ENCODE measurements at regions not wholly inside any gene's neighbourhood (a gene's known extent, or its start where the extent isn't known, plus 50 kb on each side); places are given as distances from the start of the nearest gene placed in this dataset.

- no peak overlapping the region for H3K4me3 Mint-ChIP-seq
- no peaks in the 10 kb centered on the region for H3K4me1 Mint-ChIP-seq
- H3K9me3 ChIP-seq (ENCODE audit: control insufficient read depth, insufficient read depth, low read length) = no peaks in the 10 kb centered on the region
- no peaks in the 10 kb centered on the region for H3K36me3 Mint-ChIP-seq
- TF ChIP-seq CTCF (IDR thresholded peaks at IDR 0.05) = no peak
- no peaks in the 10 kb centered on the region for H3K27me3 ChIP-seq (ENCODE audit: control insufficient read depth, insufficient read depth, low read length)
- WGBS (ENCODE audit: insufficient coverage) = 85% methylated on average over 12 of the region's 12 CpGs
- H3K9me3 Mint-ChIP-seq = no peaks in the 10 kb centered on the region
- H3K27me3 Mint-ChIP-seq (ENCODE audit: low read depth in 2 of 2) = peaks cover 6 to 10% of the 10 kb centered on the region in 2 donors
- H3K4me3 ChIP-seq (ENCODE audit: low read length) = no peak overlapping the region
- H3K4me1 ChIP-seq (ENCODE audit: control insufficient read depth, insufficient read depth, low read length) = no peaks in the 10 kb centered on the region
- ATAC-seq = no peak
- intact Hi-C loops (cut with micrococcal nuclease) = no loop called here
- no peak overlapping the region for H3K27ac Mint-ChIP-seq
- no peaks in the 10 kb centered on the region for H3K36me3 ChIP-seq (ENCODE audit: control insufficient read depth, insufficient read depth, low read length)
- DNase-seq = no peak
- H3K27ac ChIP-seq (ENCODE audit: low read length) = no peak overlapping the region
Observed at GRCh38 chr21:41593051-41593759, 85.2 kb upstream of the TMPRSS2 start.

GRCh38 chr21:41589620-41590175, 81.7 kb upstream of the TMPRSS2 start:
- Histone ChIP-seq H3K9me3 (ENCODE audit: control insufficient read depth, insufficient read depth, low read length) (no peaks in the 10 kb centered on the region), H3K4me1 (ENCODE audit: control insufficient read depth, insufficient read depth, low read length) (no peaks in the 10 kb centered on the region), H3K36me3 (ENCODE audit: control insufficient read depth, insufficient read depth, low read length) (no peaks in the 10 kb centered on the region), H3K27me3 (ENCODE audit: control insufficient read depth, insufficient read depth, low read length) (no peaks in the 10 kb centered on the region), H3K27ac (ENCODE audit: low read length) (no peak overlapping the region), H3K4me3 (ENCODE audit: low read length) (no peak overlapping the region)
- H3K27me3 Mint-ChIP-seq (ENCODE audit: low read depth in 2 of 2) = peaks cover 0 to 6% of the 10 kb centered on the region in 2 donors
- DNase-seq (no peak), ATAC-seq (no peak)
- intact Hi-C loops (cut with micrococcal nuclease) = no loop called here
- no peak overlapping the region for H3K4me3 Mint-ChIP-seq
- H3K4me1 Mint-ChIP-seq = no peaks in the 10 kb centered on the region
- no peak for TF ChIP-seq CTCF (IDR thresholded peaks at IDR 0.05)
- no peak overlapping the region for H3K27ac Mint-ChIP-seq
- 92% methylated on average over 10 of the region's 10 CpGs for WGBS (ENCODE audit: insufficient coverage)
- H3K36me3 Mint-ChIP-seq = no peaks in the 10 kb centered on the region
- H3K9me3 Mint-ChIP-seq = no peaks in the 10 kb centered on the region

- Mint-ChIP-seq H3K27ac (no peak overlapping the region), H3K4me1 (no peaks in the 10 kb centered on the region), H3K27me3 (ENCODE audit: low read depth in 2 of 2) (peaks cover 0 to 6% of the 10 kb centered on the region in 2 donors), H3K36me3 (no peaks in the 10 kb centered on the region), H3K4me3 (no peak overlapping the region), H3K9me3 (no peaks in the 10 kb centered on the region)
- ATAC-seq = no peak
- DNase-seq = no peak
- intact Hi-C loops (cut with micrococcal nuclease) = no loop called here
- Histone ChIP-seq H3K27ac (ENCODE audit: low read length) (no peak overlapping the region), H3K27me3 (ENCODE audit: control insufficient read depth, insufficient read depth, low read length) (no peaks in the 10 kb centered on the region), H3K9me3 (ENCODE audit: control insufficient read depth, insufficient read depth, low read length) (no peaks in the 10 kb centered on the region), H3K36me3 (ENCODE audit: control insufficient read depth, insufficient read depth, low read length) (no peaks in the 10 kb centered on the region), H3K4me3 (ENCODE audit: low read length) (no peak overlapping the region), H3K4me1 (ENCODE audit: control insufficient read depth, insufficient read depth, low read length) (no peaks in the 10 kb centered on the region)
- no peak for TF ChIP-seq CTCF (IDR thresholded peaks at IDR 0.05)
- WGBS (ENCODE audit: insufficient coverage) = 92% methylated on average over 2 of the region's 2 CpGs
Observed at GRCh38 chr21:41589131-41589530, 81.2 kb upstream of the TMPRSS2 start.
